DOHH2 (cell line): ENCODE measurements at regions not wholly inside any gene's neighbourhood (a gene's known extent, or its start where the extent isn't known, plus 50 kb on each side); places are given as distances from the start of the nearest gene placed in this dataset.

ENCODE experiments used
- H3F3A ChIP-seq: fragments of 200-600 bp; sonication (generic), shearing (Covaris generic); 2 replicates; pipeline ENCODE4 v1.6.0; 2016; ENCODE audit warnings: antibody characterized with exemption, mild to moderate bottlenecking; ENCODE audit not compliant: control insufficient read depth, insufficient read depth
- H3K27ac ChIP-seq: fragments of 200-600 bp; sonication (generic); 2 replicates; pipeline ENCODE4 v1.5.1; 2014; ENCODE audit warnings: low read depth, mild to moderate bottlenecking, low read length, moderate library complexity
- H3K27me3 ChIP-seq: fragments of 200-600 bp; sonication (generic); 2 replicates; pipeline ENCODE4 v1.6.1; 2014; ENCODE audit warnings: mild to moderate bottlenecking, low read length, mixed read lengths; ENCODE audit not compliant: control insufficient read depth
- H3K36me3 ChIP-seq: fragments of 200-600 bp; sonication (generic); 2 replicates; pipeline ENCODE4 v1.6.1; 2014; ENCODE audit warnings: mild to moderate bottlenecking, low read length, moderate library complexity, mixed read lengths; ENCODE audit not compliant: control insufficient read depth
- H3K4me1 ChIP-seq: fragments of 200-600 bp; sonication (generic); 2 replicates; pipeline ENCODE4 v1.6.1; 2014; ENCODE audit warnings: mild to moderate bottlenecking, low read length, mixed read lengths; ENCODE audit not compliant: control insufficient read depth
- H3K4me2 ChIP-seq: fragments of 200-600 bp; sonication (generic); 2 replicates; pipeline ENCODE4 v1.6.0; 2014; ENCODE audit warnings: mild to moderate bottlenecking, low read length, moderate library complexity
- H3K4me3 ChIP-seq: fragments of 200-600 bp; sonication (generic); 2 replicates; pipeline ENCODE4 v1.5.1; 2014; ENCODE audit warnings: mild to moderate bottlenecking, low read length, mixed read lengths
- H3K79me2 ChIP-seq: fragments of 200-600 bp; sonication (generic); 2 replicates; pipeline ENCODE4 v1.6.1; 2014; ENCODE audit warnings: mild to moderate bottlenecking, low read length, mixed read lengths; ENCODE audit not compliant: control insufficient read depth
- H3K9me2 ChIP-seq: fragments of 200-600 bp; sonication (generic); replicated peaks from 2 replicates; pipeline ENCODE4 v1.6.1; 2014; ENCODE audit warnings: mild to moderate bottlenecking, low read length, mixed read lengths; ENCODE audit not compliant: control insufficient read depth
- H3K9me3 ChIP-seq: fragments of 200-600 bp; sonication (generic); 2 replicates; pipeline ENCODE4 v1.6.1; 2014; ENCODE audit warnings: antibody characterized with exemption, low read length, mixed read lengths; ENCODE audit not compliant: control insufficient read depth, insufficient read depth
- H4K20me1 ChIP-seq: fragments of 200-600 bp; sonication (generic); 2 replicates; pipeline ENCODE4 v1.6.0; 2014; ENCODE audit warnings: low read depth, mild to moderate bottlenecking, antibody characterized with exemption, low read length, moderate library complexity; ENCODE audit not compliant: control insufficient read depth, insufficient read depth
- CTCF ChIP-seq: fragments of 200-600 bp; sonication (generic); IDR thresholded peaks from one replicate; pipeline ENCODE4 v1.5.1; 2014; ENCODE audit warnings: antibody characterized with exemption, mild to moderate bottlenecking, low read depth, low read length; ENCODE audit not compliant: poor library complexity, severe bottlenecking
- EZH2phosphoT487 ChIP-seq: fragments of 200-600 bp; sonication (generic); IDR thresholded peaks from 2 replicates; pipeline ENCODE4 v1.6.1; 2017; ENCODE audit warnings: borderline replicate concordance, mild to moderate bottlenecking, antibody characterized with exemption, low read length, moderate library complexity, mixed read lengths

- no peaks in the 10 kb centered on the region for H3K9me2 ChIP-seq
- no peak for TF ChIP-seq CTCF
- no peak for TF ChIP-seq EZH2phosphoT487
- H3K36me3 ChIP-seq: no peaks in the 10 kb centered on the region
- no peaks in the 10 kb centered on the region for H3K27me3 ChIP-seq
- no peaks in the 10 kb centered on the region for H3F3A ChIP-seq
- H3K79me2 ChIP-seq: no peaks in the 10 kb centered on the region
- no peak overlapping the region for H3K4me3 ChIP-seq
- H3K4me2 ChIP-seq: no peak overlapping the region
- H3K9me3 ChIP-seq: no peaks in the 10 kb centered on the region
- H3K4me1 ChIP-seq: no peaks in the 10 kb centered on the region
- no peak overlapping the region for H3K27ac ChIP-seq
- no peaks in the 10 kb centered on the region for H4K20me1 ChIP-seq
Observed at GRCh38 chr11:109229682-109230081, 192.3 kb upstream of the C11orf87 start.

- Histone ChIP-seq H3K27me3 (no peaks in the 10 kb centered on the region), H3F3A (no peaks in the 10 kb centered on the region), H3K4me2 (no peak overlapping the region), H3K36me3 (no peaks in the 10 kb centered on the region), H3K9me3 (no peaks in the 10 kb centered on the region), H3K27ac (no peak overlapping the region), H3K9me2 (no peaks in the 10 kb centered on the region), H3K79me2 (no peaks in the 10 kb centered on the region), H4K20me1 (no peaks in the 10 kb centered on the region), H3K4me1 (no peaks in the 10 kb centered on the region), H3K4me3 (no peak overlapping the region)
- TF ChIP-seq EZH2phosphoT487: no peak
- TF ChIP-seq CTCF: no peak
Observed at GRCh38 chr11:109236188-109236587, 185.8 kb upstream of the C11orf87 start.

- no peaks in the 10 kb centered on the region for H3K9me3 ChIP-seq
- H3K27ac ChIP-seq: no peak overlapping the region
- no peaks in the 10 kb centered on the region for H3K27me3 ChIP-seq
- H3K79me2 ChIP-seq: no peaks in the 10 kb centered on the region
- TF ChIP-seq EZH2phosphoT487: no peak
- no peak for TF ChIP-seq CTCF
- no peak overlapping the region for H3K4me2 ChIP-seq
- H3K36me3 ChIP-seq: no peaks in the 10 kb centered on the region
- H3F3A ChIP-seq: no peaks in the 10 kb centered on the region
- H4K20me1 ChIP-seq: no peaks in the 10 kb centered on the region
- no peaks in the 10 kb centered on the region for H3K9me2 ChIP-seq
- no peaks in the 10 kb centered on the region for H3K4me1 ChIP-seq
- no peak overlapping the region for H3K4me3 ChIP-seq
Observed at GRCh38 chr11:109236696-109237095, 185.3 kb upstream of the C11orf87 start.

- H3K4me1 ChIP-seq: no peaks in the 10 kb centered on the region
- H3K27me3 ChIP-seq: no peaks in the 10 kb centered on the region
- H3K4me3 ChIP-seq: no peak overlapping the region
- H3F3A ChIP-seq: no peaks in the 10 kb centered on the region
- no peaks in the 10 kb centered on the region for H3K9me2 ChIP-seq
- H3K27ac ChIP-seq: no peak overlapping the region
- H3K9me3 ChIP-seq: no peaks in the 10 kb centered on the region
- no peak overlapping the region for H3K4me2 ChIP-seq
- TF ChIP-seq EZH2phosphoT487 (no peak), CTCF (no peak)
- no peaks in the 10 kb centered on the region for H3K36me3 ChIP-seq
- H3K79me2 ChIP-seq: no peaks in the 10 kb centered on the region
- no peaks in the 10 kb centered on the region for H4K20me1 ChIP-seq
Observed at GRCh38 chr11:109237636-109238035, 184.4 kb upstream of the C11orf87 start.
